ENCODE measurements at regions not wholly inside any gene's neighbourhood (a gene's known extent, or its start where the extent isn't known, plus 50 kb on each side); places are given as distances from the start of the nearest gene placed in this dataset.

- Mint-ChIP-seq H3K9me3 (peaks cover 31% of the 10 kb centered on the region), H3K4me3 (no peak overlapping the region), H3K27ac (no peak overlapping the region), H3K4me1 (no peaks in the 10 kb centered on the region), H3K36me3 (no peaks in the 10 kb centered on the region), H3K27me3 (ENCODE audit: low read depth) (no peaks in the 10 kb centered on the region)
- no peak for DNase-seq (ENCODE audit: low spot score in 2 of 2, unreplicated experiment in 2 of 2)
- no peak for TF ChIP-seq CTCF (IDR thresholded peaks at IDR 0.05; ENCODE audit: unreplicated experiment)
These were observed 617.3 kb upstream of the ST8SIA4 start for GRCh38 chr5:101520417-101520816.

- peaks cover 32% of the 10 kb centered on the region for H3K9me3 Mint-ChIP-seq
- H3K27ac Mint-ChIP-seq: no peak overlapping the region
- H3K27me3 Mint-ChIP-seq (ENCODE audit: low read depth): no peaks in the 10 kb centered on the region
- H3K36me3 Mint-ChIP-seq: no peaks in the 10 kb centered on the region
- no peaks in the 10 kb centered on the region for H3K4me1 Mint-ChIP-seq
- no peak for TF ChIP-seq CTCF (IDR thresholded peaks at IDR 0.05; ENCODE audit: unreplicated experiment)
- DNase-seq (ENCODE audit: low spot score in 2 of 2, unreplicated experiment in 2 of 2): no peak
- H3K4me3 Mint-ChIP-seq: no peak overlapping the region
These were observed 614.7 kb upstream of the ST8SIA4 start for GRCh38 chr5:101517795-101518194.

GRCh38 chr5:101515721-101516120, 612.6 kb upstream of the ST8SIA4 start:
- Mint-ChIP-seq H3K27me3 (ENCODE audit: low read depth) (no peaks in the 10 kb centered on the region), H3K9me3 (peaks cover 32% of the 10 kb centered on the region), H3K4me3 (no peak overlapping the region), H3K4me1 (no peaks in the 10 kb centered on the region), H3K36me3 (no peaks in the 10 kb centered on the region), H3K27ac (no peak overlapping the region)
- DNase-seq (ENCODE audit: low spot score in 2 of 2, unreplicated experiment in 2 of 2): no peak
- no peak for TF ChIP-seq CTCF (IDR thresholded peaks at IDR 0.05; ENCODE audit: unreplicated experiment)

- H3K36me3 Mint-ChIP-seq: no peaks in the 10 kb centered on the region
- H3K27me3 Mint-ChIP-seq (ENCODE audit: low read depth): no peaks in the 10 kb centered on the region
- no peak for DNase-seq (ENCODE audit: low spot score in 2 of 2, unreplicated experiment in 2 of 2)
- H3K9me3 Mint-ChIP-seq: peaks cover 48% of the 10 kb centered on the region
- H3K4me3 Mint-ChIP-seq: no peak overlapping the region
- no peak overlapping the region for H3K27ac Mint-ChIP-seq
- H3K4me1 Mint-ChIP-seq: no peaks in the 10 kb centered on the region
- TF ChIP-seq CTCF (IDR thresholded peaks at IDR 0.05; ENCODE audit: unreplicated experiment): no peak
These were observed 602.9 kb upstream of the ST8SIA4 start for GRCh38 chr5:101505891-101506570.

GRCh38 chr5:101482931-101483330, 579.8 kb upstream of the ST8SIA4 start:
- H3K27ac Mint-ChIP-seq: no peak overlapping the region
- peaks cover 7% of the 10 kb centered on the region for H3K9me3 Mint-ChIP-seq
- no peaks in the 10 kb centered on the region for H3K27me3 Mint-ChIP-seq (ENCODE audit: low read depth)
- no peaks in the 10 kb centered on the region for H3K4me1 Mint-ChIP-seq
- no peak overlapping the region for H3K4me3 Mint-ChIP-seq
- TF ChIP-seq CTCF (IDR thresholded peaks at IDR 0.05; ENCODE audit: unreplicated experiment): no peak
- no peaks in the 10 kb centered on the region for H3K36me3 Mint-ChIP-seq
- no peak for DNase-seq (ENCODE audit: low spot score in 2 of 2, unreplicated experiment in 2 of 2)

- Mint-ChIP-seq H3K9me3 (no peaks in the 10 kb centered on the region), H3K4me3 (no peak overlapping the region), H3K36me3 (no peaks in the 10 kb centered on the region), H3K4me1 (no peaks in the 10 kb centered on the region), H3K27me3 (ENCODE audit: low read depth) (no peaks in the 10 kb centered on the region), H3K27ac (no peak overlapping the region)
- no peak for TF ChIP-seq CTCF (IDR thresholded peaks at IDR 0.05; ENCODE audit: unreplicated experiment)
- no peak for DNase-seq (ENCODE audit: low spot score in 2 of 2, unreplicated experiment in 2 of 2)
These were observed 570.4 kb upstream of the ST8SIA4 start for GRCh38 chr5:101473483-101473882.

Data from mesothelial cell of epicardium (in vitro differentiated cells).